ENCODE measurements at regions not wholly inside any gene's neighbourhood (a gene's known extent, or its start where the extent isn't known, plus 50 kb on each side); places are given as distances from the start of the nearest gene placed in this dataset.

GRCh38 chr6:20331042-20331441 is 70.6 kb upstream of the E2F3 start:
- Histone ChIP-seq H3K79me2 (ENCODE audit: low read length) (no peaks in the 10 kb centered on the region), H3K4me3 (ENCODE audit: low read length) (no peak overlapping the region), H3K27me3 (ENCODE audit: low read depth, low read length) (peaks cover 7% of the 10 kb centered on the region; the same call in 1 of the 2 replicates), H3K4me1 (ENCODE audit: low read length) (no peaks in the 10 kb centered on the region), H3K9ac (ENCODE audit: low read length) (no peak overlapping the region), H4K20me1 (ENCODE audit: insufficient read depth, low read length) (no peaks in the 10 kb centered on the region), H3K36me3 (replicated peaks; ENCODE audit: low read depth, low read length) (no peaks in the 10 kb centered on the region), H2AFZ (ENCODE audit: low read depth, low read length) (no peak overlapping the region), H3K4me2 (ENCODE audit: low read length) (no peak overlapping the region), H3K27ac (ENCODE audit: low read length) (no peak overlapping the region), H3K9me3 (ENCODE audit: insufficient read depth, low read length) (no peaks in the 10 kb centered on the region)
- no peak for TF ChIP-seq EZH2phosphoT487 (IDR thresholded peaks at IDR 0.05; ENCODE audit: low read depth)
- TF ChIP-seq, protein P1, sequence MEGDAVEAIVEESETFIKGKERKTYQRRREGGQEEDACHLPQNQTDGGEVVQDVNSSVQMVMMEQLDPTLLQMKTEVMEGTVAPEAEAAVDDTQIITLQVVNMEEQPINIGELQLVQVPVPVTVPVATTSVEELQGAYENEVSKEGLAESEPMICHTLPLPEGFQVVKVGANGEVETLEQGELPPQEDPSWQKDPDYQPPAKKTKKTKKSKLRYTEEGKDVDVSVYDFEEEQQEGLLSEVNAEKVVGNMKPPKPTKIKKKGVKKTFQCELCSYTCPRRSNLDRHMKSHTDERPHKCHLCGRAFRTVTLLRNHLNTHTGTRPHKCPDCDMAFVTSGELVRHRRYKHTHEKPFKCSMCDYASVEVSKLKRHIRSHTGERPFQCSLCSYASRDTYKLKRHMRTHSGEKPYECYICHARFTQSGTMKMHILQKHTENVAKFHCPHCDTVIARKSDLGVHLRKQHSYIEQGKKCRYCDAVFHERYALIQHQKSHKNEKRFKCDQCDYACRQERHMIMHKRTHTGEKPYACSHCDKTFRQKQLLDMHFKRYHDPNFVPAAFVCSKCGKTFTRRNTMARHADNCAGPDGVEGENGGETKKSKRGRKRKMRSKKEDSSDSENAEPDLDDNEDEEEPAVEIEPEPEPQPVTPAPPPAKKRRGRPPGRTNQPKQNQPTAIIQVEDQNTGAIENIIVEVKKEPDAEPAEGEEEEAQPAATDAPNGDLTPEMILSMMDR (IDR thresholded peaks at IDR 0.05; ENCODE audit: low read depth, low read length), result no peak

GRCh38 chr6:20331625-20332024 is 70.1 kb upstream of the E2F3 start:
- no peak overlapping the region for H3K4me3 ChIP-seq (ENCODE audit: low read length)
- H4K20me1 ChIP-seq (ENCODE audit: insufficient read depth, low read length), result no peaks in the 10 kb centered on the region
- TF ChIP-seq EZH2phosphoT487 (IDR thresholded peaks at IDR 0.05; ENCODE audit: low read depth), result no peak
- TF ChIP-seq, protein P1 (IDR thresholded peaks at IDR 0.05; ENCODE audit: low read depth, low read length), result no peak
- H2AFZ ChIP-seq (ENCODE audit: low read depth, low read length), result no peak overlapping the region
- H3K36me3 ChIP-seq (replicated peaks; ENCODE audit: low read depth, low read length), result no peaks in the 10 kb centered on the region
- no peaks in the 10 kb centered on the region for H3K9me3 ChIP-seq (ENCODE audit: insufficient read depth, low read length)
- no peak overlapping the region for H3K9ac ChIP-seq (ENCODE audit: low read length)
- no peak overlapping the region for H3K27ac ChIP-seq (ENCODE audit: low read length)
- no peaks in the 10 kb centered on the region for H3K4me1 ChIP-seq (ENCODE audit: low read length)
- H3K79me2 ChIP-seq (ENCODE audit: low read length), result no peaks in the 10 kb centered on the region
- no peak overlapping the region for H3K4me2 ChIP-seq (ENCODE audit: low read length)
- H3K27me3 ChIP-seq (ENCODE audit: low read depth, low read length), result peaks cover 7% of the 10 kb centered on the region; the same call in 1 of the 2 replicates

GRCh38 chr6:20332441-20333006 is 69.2 kb upstream of the E2F3 start:
- Histone ChIP-seq H3K9me3 (ENCODE audit: insufficient read depth, low read length) (no peaks in the 10 kb centered on the region), H2AFZ (ENCODE audit: low read depth, low read length) (no peak overlapping the region), H3K4me1 (ENCODE audit: low read length) (no peaks in the 10 kb centered on the region), H3K79me2 (ENCODE audit: low read length) (no peaks in the 10 kb centered on the region), H3K4me2 (ENCODE audit: low read length) (no peak overlapping the region), H3K27ac (ENCODE audit: low read length) (no peak overlapping the region), H3K9ac (ENCODE audit: low read length) (no peak overlapping the region), H4K20me1 (ENCODE audit: insufficient read depth, low read length) (no peaks in the 10 kb centered on the region), H3K4me3 (ENCODE audit: low read length) (no peak overlapping the region), H3K27me3 (ENCODE audit: low read depth, low read length) (peaks cover 7% of the 10 kb centered on the region; the same call in 1 of the 2 replicates), H3K36me3 (replicated peaks; ENCODE audit: low read depth, low read length) (no peaks in the 10 kb centered on the region)
- TF ChIP-seq, protein P1 (IDR thresholded peaks at IDR 0.05; ENCODE audit: low read depth, low read length), result no peak
- TF ChIP-seq EZH2phosphoT487 (IDR thresholded peaks at IDR 0.05; ENCODE audit: low read depth), result no peak

GRCh38 chr6:20333721-20334269 is 67.9 kb upstream of the E2F3 start:
- H3K27me3 ChIP-seq (ENCODE audit: low read depth, low read length), result peaks cover 6% of the 10 kb centered on the region; the same call in 1 of the 2 replicates
- H4K20me1 ChIP-seq (ENCODE audit: insufficient read depth, low read length), result no peaks in the 10 kb centered on the region
- no peak for TF ChIP-seq EZH2phosphoT487 (IDR thresholded peaks at IDR 0.05; ENCODE audit: low read depth)
- TF ChIP-seq, protein P1 (IDR thresholded peaks at IDR 0.05; ENCODE audit: low read depth, low read length), result no peak
- no peaks in the 10 kb centered on the region for H3K79me2 ChIP-seq (ENCODE audit: low read length)
- no peak overlapping the region for H3K4me2 ChIP-seq (ENCODE audit: low read length)
- no peak overlapping the region for H3K27ac ChIP-seq (ENCODE audit: low read length)
- no peaks in the 10 kb centered on the region for H3K36me3 ChIP-seq (replicated peaks; ENCODE audit: low read depth, low read length)
- no peak overlapping the region for H2AFZ ChIP-seq (ENCODE audit: low read depth, low read length)
- H3K4me1 ChIP-seq (ENCODE audit: low read length), result no peaks in the 10 kb centered on the region
- H3K4me3 ChIP-seq (ENCODE audit: low read length), result no peak overlapping the region
- no peaks in the 10 kb centered on the region for H3K9me3 ChIP-seq (ENCODE audit: insufficient read depth, low read length)
- no peak overlapping the region for H3K9ac ChIP-seq (ENCODE audit: low read length)
